ENCODE measurements at regions not wholly inside any gene's neighbourhood (a gene's known extent, or its start where the extent isn't known, plus 50 kb on each side); places are given as distances from the start of the nearest gene placed in this dataset.
"Not testable (repeated sequence)": the region's sequence is repeated elsewhere in the genome, so short reads cannot be mapped to it uniquely, and the experiment has no call there.

DNA sequence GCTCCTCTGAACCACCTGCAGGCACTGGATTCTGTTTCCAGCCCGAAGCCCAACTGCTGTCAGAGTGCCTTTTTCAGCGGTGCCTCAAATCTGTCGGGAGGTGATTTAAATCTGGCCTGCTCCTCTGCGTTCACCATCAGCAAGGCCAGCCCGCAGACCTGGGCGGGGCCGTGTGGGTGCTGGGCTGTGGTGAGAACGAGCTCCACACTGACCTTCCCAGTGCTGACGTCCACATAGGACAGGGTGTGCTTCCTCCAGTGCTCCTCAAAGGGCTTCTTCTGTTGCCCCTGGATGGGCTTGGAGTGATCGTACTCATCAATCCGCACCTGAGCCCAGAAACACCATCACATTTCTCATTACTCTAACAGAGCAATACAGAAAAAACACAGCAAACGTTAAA, 56.9 kb upstream of the TNK2 start:
- TF ChIP-seq, protein P1, sequence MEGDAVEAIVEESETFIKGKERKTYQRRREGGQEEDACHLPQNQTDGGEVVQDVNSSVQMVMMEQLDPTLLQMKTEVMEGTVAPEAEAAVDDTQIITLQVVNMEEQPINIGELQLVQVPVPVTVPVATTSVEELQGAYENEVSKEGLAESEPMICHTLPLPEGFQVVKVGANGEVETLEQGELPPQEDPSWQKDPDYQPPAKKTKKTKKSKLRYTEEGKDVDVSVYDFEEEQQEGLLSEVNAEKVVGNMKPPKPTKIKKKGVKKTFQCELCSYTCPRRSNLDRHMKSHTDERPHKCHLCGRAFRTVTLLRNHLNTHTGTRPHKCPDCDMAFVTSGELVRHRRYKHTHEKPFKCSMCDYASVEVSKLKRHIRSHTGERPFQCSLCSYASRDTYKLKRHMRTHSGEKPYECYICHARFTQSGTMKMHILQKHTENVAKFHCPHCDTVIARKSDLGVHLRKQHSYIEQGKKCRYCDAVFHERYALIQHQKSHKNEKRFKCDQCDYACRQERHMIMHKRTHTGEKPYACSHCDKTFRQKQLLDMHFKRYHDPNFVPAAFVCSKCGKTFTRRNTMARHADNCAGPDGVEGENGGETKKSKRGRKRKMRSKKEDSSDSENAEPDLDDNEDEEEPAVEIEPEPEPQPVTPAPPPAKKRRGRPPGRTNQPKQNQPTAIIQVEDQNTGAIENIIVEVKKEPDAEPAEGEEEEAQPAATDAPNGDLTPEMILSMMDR (IDR thresholded peaks at IDR 0.05) = not testable (repeated sequence)
- not testable (repeated sequence) for TF ChIP-seq POLR2A (IDR thresholded peaks at IDR 0.05)

All from tibial nerve (tissue), 3 donors.